Hepatocyte (in vitro differentiated cells): ENCODE measurements at regions not wholly inside any gene's neighbourhood (a gene's known extent, or its start where the extent isn't known, plus 50 kb on each side); places are given as distances from the start of the nearest gene placed in this dataset.

Source experiments
- EZH2 ChIP-seq: fragments of 200-600 bp; sonication (generic); IDR thresholded peaks from 2 replicates; pipeline ENCODE4 v1.6.1; 2016; ENCODE audit warnings: antibody characterized with exemption, mild to moderate bottlenecking, borderline replicate concordance
- TF ChIP-seq, protein P1 (sequence below): fragments of 200-600 bp; sonication (generic); IDR thresholded peaks from 2 replicates; pipeline ENCODE4 v1.5.1; 2016; ENCODE audit warnings: antibody characterized with exemption, mild to moderate bottlenecking; ENCODE audit not compliant: poor library complexity

DNA sequence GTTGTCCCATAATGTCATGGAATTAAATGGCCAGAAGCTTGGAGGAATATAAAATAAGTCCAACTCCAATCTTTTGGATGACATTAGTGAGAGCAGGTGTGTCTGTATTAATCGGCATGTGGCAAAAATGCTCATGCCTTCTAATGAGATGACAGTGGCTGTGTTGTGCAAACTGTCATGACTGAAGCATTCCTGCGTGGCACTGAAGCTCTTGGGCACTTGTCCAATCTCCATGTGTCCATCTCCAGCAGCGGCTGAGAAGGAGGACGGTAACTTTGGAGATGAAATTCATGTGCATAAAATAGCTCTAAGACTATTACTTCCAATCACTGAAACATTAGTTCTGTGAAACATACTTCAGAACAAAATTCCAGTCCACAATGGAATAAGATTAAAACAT lies 697.5 kb upstream of the GRAMD2B start:
- TF ChIP-seq EZH2 = no peak
- TF ChIP-seq, protein P1, sequence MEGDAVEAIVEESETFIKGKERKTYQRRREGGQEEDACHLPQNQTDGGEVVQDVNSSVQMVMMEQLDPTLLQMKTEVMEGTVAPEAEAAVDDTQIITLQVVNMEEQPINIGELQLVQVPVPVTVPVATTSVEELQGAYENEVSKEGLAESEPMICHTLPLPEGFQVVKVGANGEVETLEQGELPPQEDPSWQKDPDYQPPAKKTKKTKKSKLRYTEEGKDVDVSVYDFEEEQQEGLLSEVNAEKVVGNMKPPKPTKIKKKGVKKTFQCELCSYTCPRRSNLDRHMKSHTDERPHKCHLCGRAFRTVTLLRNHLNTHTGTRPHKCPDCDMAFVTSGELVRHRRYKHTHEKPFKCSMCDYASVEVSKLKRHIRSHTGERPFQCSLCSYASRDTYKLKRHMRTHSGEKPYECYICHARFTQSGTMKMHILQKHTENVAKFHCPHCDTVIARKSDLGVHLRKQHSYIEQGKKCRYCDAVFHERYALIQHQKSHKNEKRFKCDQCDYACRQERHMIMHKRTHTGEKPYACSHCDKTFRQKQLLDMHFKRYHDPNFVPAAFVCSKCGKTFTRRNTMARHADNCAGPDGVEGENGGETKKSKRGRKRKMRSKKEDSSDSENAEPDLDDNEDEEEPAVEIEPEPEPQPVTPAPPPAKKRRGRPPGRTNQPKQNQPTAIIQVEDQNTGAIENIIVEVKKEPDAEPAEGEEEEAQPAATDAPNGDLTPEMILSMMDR = no peak
